Activated CD4-positive, alpha-beta T cell treated with anti-CD3 and anti-CD28 coated beads, Interleukin-2, amount 10 ng/mL, durations not matched to agents 24 days and 14 days (primary cell): ENCODE measurements at regions not wholly inside any gene's neighbourhood (a gene's known extent, or its start where the extent isn't known, plus 50 kb on each side); places are given as distances from the start of the nearest gene placed in this dataset.

Experiments
- DNase-seq: peaks from one replicate; pipeline ENCODE4 v3.0.0; 2022
- H3K27ac Mint-ChIP-seq: one replicate; pipeline ENCODE4 v1.8.0; 2022; ENCODE audit warnings: mild to moderate bottlenecking, mixed read lengths
- H3K27me3 Mint-ChIP-seq: one replicate; pipeline ENCODE4 v1.8.0; 2022; ENCODE audit warnings: mixed read lengths
- H3K36me3 Mint-ChIP-seq: one replicate; pipeline ENCODE4 v1.8.0; 2022; ENCODE audit warnings: low read depth, mild to moderate bottlenecking, mixed read lengths
- H3K4me1 Mint-ChIP-seq: one replicate; pipeline ENCODE4 v1.8.0; 2021; ENCODE audit warnings: mixed read lengths
- H3K4me3 Mint-ChIP-seq: one replicate; pipeline ENCODE4 v1.8.0; 2022; ENCODE audit warnings: mild to moderate bottlenecking, moderate library complexity, mixed read lengths
- H3K9me3 Mint-ChIP-seq: one replicate; pipeline ENCODE4 v1.8.0; 2021; ENCODE audit warnings: mixed read lengths
- intact Hi-C: fragments of 100-400 bp; cut with micrococcal nuclease; formaldehyde crosslinking; loops from one replicate; pipeline ENCODE4 v1.15.1; 2023

- H3K27ac Mint-ChIP-seq: no peak overlapping the region
- H3K4me3 Mint-ChIP-seq: no peak overlapping the region
- intact Hi-C loops: no loop called here
- no peaks in the 10 kb centered on the region for H3K27me3 Mint-ChIP-seq
- peaks cover 12% of the 10 kb centered on the region for H3K4me1 Mint-ChIP-seq
- H3K36me3 Mint-ChIP-seq: no peaks in the 10 kb centered on the region
- DNase-seq: no peak
- peaks cover 10% of the 10 kb centered on the region for H3K9me3 Mint-ChIP-seq
These were observed 182.5 kb upstream of the JARID2 start for GRCh38 chr6:15063253-15063853.

GRCh38 chr6:15065261-15065989, 180.4 kb upstream of the JARID2 start:
- no peak for DNase-seq
- H3K27me3 Mint-ChIP-seq: no peaks in the 10 kb centered on the region
- no peak overlapping the region for H3K27ac Mint-ChIP-seq
- H3K36me3 Mint-ChIP-seq: no peaks in the 10 kb centered on the region
- no peak overlapping the region for H3K4me3 Mint-ChIP-seq
- peaks cover 9% of the 10 kb centered on the region for H3K4me1 Mint-ChIP-seq
- intact Hi-C loops: no loop called here
- H3K9me3 Mint-ChIP-seq: peaks cover 9% of the 10 kb centered on the region

- Mint-ChIP-seq H3K4me1 (peaks cover 9% of the 10 kb centered on the region), H3K27ac (no peak overlapping the region), H3K4me3 (no peak overlapping the region), H3K27me3 (no peaks in the 10 kb centered on the region), H3K36me3 (no peaks in the 10 kb centered on the region), H3K9me3 (peaks cover 11% of the 10 kb centered on the region)
- intact Hi-C loops: no loop called here
- DNase-seq: no peak
These were observed 179.6 kb upstream of the JARID2 start for GRCh38 chr6:15066089-15066758.

GRCh38 chr6:15073344-15073789, 172.5 kb upstream of the JARID2 start:
- Mint-ChIP-seq H3K27ac (no peak overlapping the region), H3K27me3 (no peaks in the 10 kb centered on the region), H3K9me3 (peaks cover 10% of the 10 kb centered on the region), H3K4me3 (no peak overlapping the region), H3K36me3 (no peaks in the 10 kb centered on the region), H3K4me1 (no peaks in the 10 kb centered on the region)
- DNase-seq: no peak
- intact Hi-C loops: no loop called here

GRCh38 chr6:15073883-15074465, 171.9 kb upstream of the JARID2 start:
- intact Hi-C loops: no loop called here
- H3K9me3 Mint-ChIP-seq: peaks cover 10% of the 10 kb centered on the region
- no peak for DNase-seq
- H3K4me3 Mint-ChIP-seq: no peak overlapping the region
- no peak overlapping the region for H3K27ac Mint-ChIP-seq
- H3K36me3 Mint-ChIP-seq: no peaks in the 10 kb centered on the region
- H3K27me3 Mint-ChIP-seq: no peaks in the 10 kb centered on the region
- no peaks in the 10 kb centered on the region for H3K4me1 Mint-ChIP-seq

- H3K4me1 Mint-ChIP-seq: no peaks in the 10 kb centered on the region
- intact Hi-C loops: no loop called here
- no peak overlapping the region for H3K27ac Mint-ChIP-seq
- H3K36me3 Mint-ChIP-seq: no peaks in the 10 kb centered on the region
- peaks cover 10% of the 10 kb centered on the region for H3K9me3 Mint-ChIP-seq
- DNase-seq: no peak
- H3K4me3 Mint-ChIP-seq: no peak overlapping the region
- no peaks in the 10 kb centered on the region for H3K27me3 Mint-ChIP-seq
These were observed 171.1 kb upstream of the JARID2 start for GRCh38 chr6:15074806-15075205.

GRCh38 chr6:15076565-15076964, 169.3 kb upstream of the JARID2 start:
- no peak overlapping the region for H3K4me3 Mint-ChIP-seq
- H3K4me1 Mint-ChIP-seq: peaks cover 1% of the 10 kb centered on the region
- no peaks in the 10 kb centered on the region for H3K36me3 Mint-ChIP-seq
- no peak overlapping the region for H3K27ac Mint-ChIP-seq
- no peaks in the 10 kb centered on the region for H3K27me3 Mint-ChIP-seq
- DNase-seq: no peak
- no peaks in the 10 kb centered on the region for H3K9me3 Mint-ChIP-seq
- intact Hi-C loops: no loop called here

- no peaks in the 10 kb centered on the region for H3K36me3 Mint-ChIP-seq
- H3K27me3 Mint-ChIP-seq: no peaks in the 10 kb centered on the region
- H3K4me3 Mint-ChIP-seq: no peak overlapping the region
- intact Hi-C loops: no loop called here
- H3K9me3 Mint-ChIP-seq: no peaks in the 10 kb centered on the region
- no peak overlapping the region for H3K27ac Mint-ChIP-seq
- peaks cover 1% of the 10 kb centered on the region for H3K4me1 Mint-ChIP-seq
- DNase-seq: no peak
These were observed 168.9 kb upstream of the JARID2 start for GRCh38 chr6:15077006-15077405.

GRCh38 chr6:15077961-15078360, 167.9 kb upstream of the JARID2 start:
- DNase-seq: no peak
- Mint-ChIP-seq H3K9me3 (no peaks in the 10 kb centered on the region), H3K4me1 (peaks cover 1% of the 10 kb centered on the region), H3K4me3 (no peak overlapping the region), H3K27me3 (no peaks in the 10 kb centered on the region), H3K36me3 (no peaks in the 10 kb centered on the region), H3K27ac (no peak overlapping the region)
- intact Hi-C loops: no loop called here

- Mint-ChIP-seq H3K9me3 (no peaks in the 10 kb centered on the region), H3K4me1 (peaks cover 1% of the 10 kb centered on the region), H3K27me3 (no peaks in the 10 kb centered on the region), H3K36me3 (no peaks in the 10 kb centered on the region), H3K27ac (no peak overlapping the region), H3K4me3 (no peak overlapping the region)
- no peak for DNase-seq
- intact Hi-C loops: no loop called here
These were observed 166.5 kb upstream of the JARID2 start for GRCh38 chr6:15079288-15079817.

GRCh38 chr6:15080895-15081294, 165.0 kb upstream of the JARID2 start:
- intact Hi-C loops: no loop called here

GRCh38 chr6:15081447-15081846, 164.4 kb upstream of the JARID2 start:
- Mint-ChIP-seq H3K27ac (no peak overlapping the region), H3K4me3 (no peak overlapping the region), H3K4me1 (peaks cover 1% of the 10 kb centered on the region), H3K36me3 (no peaks in the 10 kb centered on the region), H3K9me3 (no peaks in the 10 kb centered on the region), H3K27me3 (no peaks in the 10 kb centered on the region)
- DNase-seq: no peak
- intact Hi-C loops: no loop called here

More at GRCh38 chr6:15080895-15081294, 165.0 kb upstream of the JARID2 start:
- Mint-ChIP-seq H3K4me3 (no peak overlapping the region), H3K4me1 (peaks cover 1% of the 10 kb centered on the region), H3K36me3 (no peaks in the 10 kb centered on the region), H3K27me3 (no peaks in the 10 kb centered on the region), H3K9me3 (no peaks in the 10 kb centered on the region), H3K27ac (no peak overlapping the region)
- no peak for DNase-seq

- H3K4me3 Mint-ChIP-seq: no peak overlapping the region
These were observed 163.2 kb upstream of the JARID2 start for GRCh38 chr6:15082708-15083107.

More at GRCh38 chr6:15082708-15083107, 163.2 kb upstream of the JARID2 start:
- no peaks in the 10 kb centered on the region for H3K36me3 Mint-ChIP-seq
- no peak overlapping the region for H3K27ac Mint-ChIP-seq
- H3K9me3 Mint-ChIP-seq: no peaks in the 10 kb centered on the region
- peaks cover 1% of the 10 kb centered on the region for H3K4me1 Mint-ChIP-seq
- no peak for DNase-seq
- no peaks in the 10 kb centered on the region for H3K27me3 Mint-ChIP-seq
- intact Hi-C loops: no loop called here
